K562 (cell line): ENCODE measurements at regions not wholly inside any gene's neighbourhood (a gene's known extent, or its start where the extent isn't known, plus 50 kb on each side); places are given as distances from the start of the nearest gene placed in this dataset.

ENCODE experiments used
- ELK3 ChIP-seq: fragments of 450-650 bp; formaldehyde crosslinking; IDR thresholded peaks from 2 replicates; pipeline ENCODE4 v1.4.0; 2020; ENCODE audit warnings: mild to moderate bottlenecking
- FOXO4 ChIP-seq: fragments of 450-650 bp; formaldehyde crosslinking; IDR thresholded peaks from 2 replicates; pipeline ENCODE4 v1.4.0; 2020; ENCODE audit warnings: mild to moderate bottlenecking, moderate library complexity
- RAD51 ChIP-seq: fragments of 450-650 bp; IDR thresholded peaks from 2 replicates; pipeline ENCODE4 v1.7.1; 2016; ENCODE audit warnings: low read depth, mild to moderate bottlenecking, borderline replicate concordance
- ZNF398 ChIP-seq: fragments of 250-450 bp; sonication (Bioruptor Pico); IDR thresholded peaks from 2 replicates; pipeline ENCODE4 v1.8.0; 2021; ENCODE audit warnings: moderate library complexity, mild to moderate bottlenecking, inconsistent platforms
- ZNF561 ChIP-seq: fragments of 450-650 bp; formaldehyde crosslinking; conservative IDR thresholded peaks from 2 replicates; pipeline ENCODE4 v1.4.0; 2020; ENCODE audit warnings: mild to moderate bottlenecking, moderate library complexity
- ZNF766 ChIP-seq: fragments of 200-800 bp; sonication (Bioruptor generic); conservative IDR thresholded peaks from 2 replicates; pipeline ENCODE4 v1.6.1; 2016; ENCODE audit warnings: missing genetic modification characterization, missing compliant biosample characterization
- TF ChIP-seq, protein P1 (sequence below): fragments of 200-800 bp; sonication (Bioruptor generic); IDR thresholded peaks from 2 replicates; pipeline ENCODE4 v1.6.1; 2016; ENCODE audit warnings: missing genetic modification characterization, missing compliant biosample characterization

GRCh38 chr12:130093380-130093779 is 68.9 kb upstream of the FZD10 start (continued):
- TF ChIP-seq ZNF398 (CRISPR knock-in tag), result no peak
- no peak for TF ChIP-seq FOXO4 (CRISPR knock-in tag)
- TF ChIP-seq, protein P1, sequence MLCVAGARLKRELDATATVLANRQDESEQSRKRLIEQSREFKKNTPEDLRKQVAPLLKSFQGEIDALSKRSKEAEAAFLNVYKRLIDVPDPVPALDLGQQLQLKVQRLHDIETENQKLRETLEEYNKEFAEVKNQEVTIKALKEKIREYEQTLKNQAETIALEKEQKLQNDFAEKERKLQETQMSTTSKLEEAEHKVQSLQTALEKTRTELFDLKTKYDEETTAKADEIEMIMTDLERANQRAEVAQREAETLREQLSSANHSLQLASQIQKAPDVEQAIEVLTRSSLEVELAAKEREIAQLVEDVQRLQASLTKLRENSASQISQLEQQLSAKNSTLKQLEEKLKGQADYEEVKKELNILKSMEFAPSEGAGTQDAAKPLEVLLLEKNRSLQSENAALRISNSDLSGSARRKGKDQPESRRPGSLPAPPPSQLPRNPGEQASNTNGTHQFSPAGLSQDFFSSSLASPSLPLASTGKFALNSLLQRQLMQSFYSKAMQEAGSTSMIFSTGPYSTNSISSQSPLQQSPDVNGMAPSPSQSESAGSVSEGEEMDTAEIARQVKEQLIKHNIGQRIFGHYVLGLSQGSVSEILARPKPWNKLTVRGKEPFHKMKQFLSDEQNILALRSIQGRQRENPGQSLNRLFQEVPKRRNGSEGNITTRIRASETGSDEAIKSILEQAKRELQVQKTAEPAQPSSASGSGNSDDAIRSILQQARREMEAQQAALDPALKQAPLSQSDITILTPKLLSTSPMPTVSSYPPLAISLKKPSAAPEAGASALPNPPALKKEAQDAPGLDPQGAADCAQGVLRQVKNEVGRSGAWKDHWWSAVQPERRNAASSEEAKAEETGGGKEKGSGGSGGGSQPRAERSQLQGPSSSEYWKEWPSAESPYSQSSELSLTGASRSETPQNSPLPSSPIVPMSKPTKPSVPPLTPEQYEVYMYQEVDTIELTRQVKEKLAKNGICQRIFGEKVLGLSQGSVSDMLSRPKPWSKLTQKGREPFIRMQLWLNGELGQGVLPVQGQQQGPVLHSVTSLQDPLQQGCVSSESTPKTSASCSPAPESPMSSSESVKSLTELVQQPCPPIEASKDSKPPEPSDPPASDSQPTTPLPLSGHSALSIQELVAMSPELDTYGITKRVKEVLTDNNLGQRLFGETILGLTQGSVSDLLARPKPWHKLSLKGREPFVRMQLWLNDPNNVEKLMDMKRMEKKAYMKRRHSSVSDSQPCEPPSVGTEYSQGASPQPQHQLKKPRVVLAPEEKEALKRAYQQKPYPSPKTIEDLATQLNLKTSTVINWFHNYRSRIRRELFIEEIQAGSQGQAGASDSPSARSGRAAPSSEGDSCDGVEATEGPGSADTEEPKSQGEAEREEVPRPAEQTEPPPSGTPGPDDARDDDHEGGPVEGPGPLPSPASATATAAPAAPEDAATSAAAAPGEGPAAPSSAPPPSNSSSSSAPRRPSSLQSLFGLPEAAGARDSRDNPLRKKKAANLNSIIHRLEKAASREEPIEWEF (CRISPR knock-in tag), result no peak
- no peak for TF ChIP-seq ELK3 (CRISPR knock-in tag)
- no peak for TF ChIP-seq ZNF766
- TF ChIP-seq RAD51, result no peak
- TF ChIP-seq ZNF561 (CRISPR knock-in tag), result no peak
